DOHH2 (cell line): ENCODE measurements at regions not wholly inside any gene's neighbourhood (a gene's known extent, or its start where the extent isn't known, plus 50 kb on each side); places are given as distances from the start of the nearest gene placed in this dataset.

Experiments
- H3F3A ChIP-seq: fragments of 200-600 bp; sonication (generic), shearing (Covaris generic); 2 replicates; pipeline ENCODE4 v1.6.0; 2016; ENCODE audit warnings: antibody characterized with exemption, mild to moderate bottlenecking; ENCODE audit not compliant: control insufficient read depth, insufficient read depth
- H3K27ac ChIP-seq: fragments of 200-600 bp; sonication (generic); 2 replicates; pipeline ENCODE4 v1.5.1; 2014; ENCODE audit warnings: low read depth, mild to moderate bottlenecking, low read length, moderate library complexity
- H3K27me3 ChIP-seq: fragments of 200-600 bp; sonication (generic); 2 replicates; pipeline ENCODE4 v1.6.1; 2014; ENCODE audit warnings: mild to moderate bottlenecking, low read length, mixed read lengths; ENCODE audit not compliant: control insufficient read depth
- H3K36me3 ChIP-seq: fragments of 200-600 bp; sonication (generic); 2 replicates; pipeline ENCODE4 v1.6.1; 2014; ENCODE audit warnings: mild to moderate bottlenecking, low read length, moderate library complexity, mixed read lengths; ENCODE audit not compliant: control insufficient read depth
- H3K4me1 ChIP-seq: fragments of 200-600 bp; sonication (generic); 2 replicates; pipeline ENCODE4 v1.6.1; 2014; ENCODE audit warnings: mild to moderate bottlenecking, low read length, mixed read lengths; ENCODE audit not compliant: control insufficient read depth
- H3K4me2 ChIP-seq: fragments of 200-600 bp; sonication (generic); 2 replicates; pipeline ENCODE4 v1.6.0; 2014; ENCODE audit warnings: mild to moderate bottlenecking, low read length, moderate library complexity
- H3K4me3 ChIP-seq: fragments of 200-600 bp; sonication (generic); 2 replicates; pipeline ENCODE4 v1.5.1; 2014; ENCODE audit warnings: mild to moderate bottlenecking, low read length, mixed read lengths
- H3K79me2 ChIP-seq: fragments of 200-600 bp; sonication (generic); 2 replicates; pipeline ENCODE4 v1.6.1; 2014; ENCODE audit warnings: mild to moderate bottlenecking, low read length, mixed read lengths; ENCODE audit not compliant: control insufficient read depth
- H3K9me2 ChIP-seq: fragments of 200-600 bp; sonication (generic); replicated peaks from 2 replicates; pipeline ENCODE4 v1.6.1; 2014; ENCODE audit warnings: mild to moderate bottlenecking, low read length, mixed read lengths; ENCODE audit not compliant: control insufficient read depth
- H3K9me3 ChIP-seq: fragments of 200-600 bp; sonication (generic); 2 replicates; pipeline ENCODE4 v1.6.1; 2014; ENCODE audit warnings: antibody characterized with exemption, low read length, mixed read lengths; ENCODE audit not compliant: control insufficient read depth, insufficient read depth
- H4K20me1 ChIP-seq: fragments of 200-600 bp; sonication (generic); 2 replicates; pipeline ENCODE4 v1.6.0; 2014; ENCODE audit warnings: low read depth, mild to moderate bottlenecking, antibody characterized with exemption, low read length, moderate library complexity; ENCODE audit not compliant: control insufficient read depth, insufficient read depth
- EZH2phosphoT487 ChIP-seq: fragments of 200-600 bp; sonication (generic); IDR thresholded peaks from 2 replicates; pipeline ENCODE4 v1.6.1; 2017; ENCODE audit warnings: borderline replicate concordance, mild to moderate bottlenecking, antibody characterized with exemption, low read length, moderate library complexity, mixed read lengths
- TF ChIP-seq, protein P1 (sequence below): fragments of 200-600 bp; sonication (generic); IDR thresholded peaks from one replicate; pipeline ENCODE4 v1.5.1; 2014; ENCODE audit warnings: antibody characterized with exemption, mild to moderate bottlenecking, low read depth, low read length; ENCODE audit not compliant: poor library complexity, severe bottlenecking

DNA sequence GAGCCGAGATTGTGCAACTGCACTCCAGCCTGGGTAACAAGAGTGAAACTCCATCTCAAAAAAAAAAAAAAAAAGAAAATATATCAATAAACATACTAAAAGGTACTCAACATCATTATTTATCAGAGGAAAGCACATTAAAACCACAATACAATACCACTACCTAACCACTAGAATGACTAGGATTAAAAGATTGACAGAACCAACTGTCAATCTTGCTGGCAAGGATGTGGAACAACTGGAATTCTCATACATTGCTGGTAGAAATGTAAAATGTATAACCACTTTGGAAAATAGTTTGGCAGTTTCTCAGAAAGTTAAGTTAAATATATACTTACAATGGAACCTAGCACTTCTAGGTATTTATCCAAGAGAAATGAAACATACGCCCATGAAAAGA, 88.6 kb downstream of the B3GNT2 start:
- Histone ChIP-seq H3K4me3 (no peak overlapping the region), H3K9me2 (no peaks in the 10 kb centered on the region), H3K27me3 (no peaks in the 10 kb centered on the region), H3K9me3 (peaks cover 17% of the 10 kb centered on the region), H3K4me1 (peaks cover 5% of the 10 kb centered on the region; the same call in 1 of the 2 replicates), H3K4me2 (no peak overlapping the region), H3K27ac (no peak overlapping the region), H3F3A (no peaks in the 10 kb centered on the region), H3K36me3 (no peaks in the 10 kb centered on the region), H4K20me1 (no peaks in the 10 kb centered on the region), H3K79me2 (no peaks in the 10 kb centered on the region)
- TF ChIP-seq EZH2phosphoT487, result no peak
- TF ChIP-seq, protein P1, sequence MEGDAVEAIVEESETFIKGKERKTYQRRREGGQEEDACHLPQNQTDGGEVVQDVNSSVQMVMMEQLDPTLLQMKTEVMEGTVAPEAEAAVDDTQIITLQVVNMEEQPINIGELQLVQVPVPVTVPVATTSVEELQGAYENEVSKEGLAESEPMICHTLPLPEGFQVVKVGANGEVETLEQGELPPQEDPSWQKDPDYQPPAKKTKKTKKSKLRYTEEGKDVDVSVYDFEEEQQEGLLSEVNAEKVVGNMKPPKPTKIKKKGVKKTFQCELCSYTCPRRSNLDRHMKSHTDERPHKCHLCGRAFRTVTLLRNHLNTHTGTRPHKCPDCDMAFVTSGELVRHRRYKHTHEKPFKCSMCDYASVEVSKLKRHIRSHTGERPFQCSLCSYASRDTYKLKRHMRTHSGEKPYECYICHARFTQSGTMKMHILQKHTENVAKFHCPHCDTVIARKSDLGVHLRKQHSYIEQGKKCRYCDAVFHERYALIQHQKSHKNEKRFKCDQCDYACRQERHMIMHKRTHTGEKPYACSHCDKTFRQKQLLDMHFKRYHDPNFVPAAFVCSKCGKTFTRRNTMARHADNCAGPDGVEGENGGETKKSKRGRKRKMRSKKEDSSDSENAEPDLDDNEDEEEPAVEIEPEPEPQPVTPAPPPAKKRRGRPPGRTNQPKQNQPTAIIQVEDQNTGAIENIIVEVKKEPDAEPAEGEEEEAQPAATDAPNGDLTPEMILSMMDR, result no peak

DNA sequence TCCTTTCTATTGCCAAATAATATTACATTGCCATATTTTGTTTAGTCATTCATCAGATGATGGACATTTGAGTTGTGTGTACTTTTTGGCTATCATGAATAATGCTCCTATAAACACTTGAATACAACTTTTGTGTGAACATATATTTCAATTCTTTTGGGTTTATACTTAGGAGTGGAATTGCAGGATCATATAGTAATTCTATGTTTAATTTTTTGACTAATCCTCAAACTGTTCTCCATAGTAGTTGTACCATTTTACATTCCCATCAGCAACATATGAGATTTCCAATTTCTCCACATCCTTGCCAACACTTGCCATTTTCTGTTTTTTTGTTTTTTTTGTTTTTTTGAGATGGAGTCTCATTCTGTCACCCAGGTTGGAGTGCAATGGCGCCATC, 87.2 kb downstream of the B3GNT2 start:
- Histone ChIP-seq H3K79me2 (no peaks in the 10 kb centered on the region), H3K36me3 (no peaks in the 10 kb centered on the region), H3F3A (no peaks in the 10 kb centered on the region), H3K27me3 (no peaks in the 10 kb centered on the region), H3K4me2 (no peak overlapping the region), H4K20me1 (no peaks in the 10 kb centered on the region), H3K27ac (no peak overlapping the region), H3K9me3 (peaks cover 23% of the 10 kb centered on the region), H3K4me1 (peaks cover 5% of the 10 kb centered on the region; the same call in 1 of the 2 replicates), H3K9me2 (no peaks in the 10 kb centered on the region), H3K4me3 (no peak overlapping the region)
- no peak for TF ChIP-seq EZH2phosphoT487
- TF ChIP-seq, protein P1, result no peak

GRCh38 chr2:62281663-62282062, 85.7 kb downstream of the B3GNT2 start:
- Histone ChIP-seq H3K27ac (no peak overlapping the region), H3F3A (no peaks in the 10 kb centered on the region), H3K27me3 (no peaks in the 10 kb centered on the region)

More at GRCh38 chr2:62281663-62282062, 85.7 kb downstream of the B3GNT2 start:
- Histone ChIP-seq H3K79me2 (no peaks in the 10 kb centered on the region), H3K4me1 (no peaks in the 10 kb centered on the region), H3K9me3 (peaks cover 37% of the 10 kb centered on the region), H3K4me2 (no peak overlapping the region), H3K4me3 (no peak overlapping the region), H4K20me1 (no peaks in the 10 kb centered on the region), H3K9me2 (no peaks in the 10 kb centered on the region), H3K36me3 (no peaks in the 10 kb centered on the region)
- TF ChIP-seq, protein P1, result no peak
- TF ChIP-seq EZH2phosphoT487, result no peak
